Neural cell (in vitro differentiated cells): ENCODE measurements at regions not wholly inside any gene's neighbourhood (a gene's known extent, or its start where the extent isn't known, plus 50 kb on each side); places are given as distances from the start of the nearest gene placed in this dataset.

Experiments used
- H2AFZ ChIP-seq: fragments of 200-600, 300-800 bp; sonication (generic), shearing (Covaris generic); 2 replicates; pipeline ENCODE4 v1.6.0; 2014; ENCODE audit warnings: low read depth, mild to moderate bottlenecking, antibody characterized with exemption, low read length, moderate library complexity
- H3F3A ChIP-seq: fragments of 200-600 bp; shearing (Covaris generic); 2 replicates; pipeline ENCODE4 v1.6.1; 2016; ENCODE audit warnings: mild to moderate bottlenecking, moderate library complexity, mixed read lengths, antibody characterized with exemption, low read length; ENCODE audit not compliant: insufficient read depth, poor library complexity, severe bottlenecking
- H3K27ac ChIP-seq: fragments of 200-600, 300-800 bp; sonication (generic), shearing (Covaris generic); 2 replicates; pipeline ENCODE4 v1.5.1; 2014; ENCODE audit warnings: mild to moderate bottlenecking, low read length, moderate library complexity
- H3K27me3 ChIP-seq: fragments of 300-800, 200-600 bp; sonication (generic), shearing (Covaris generic); 2 replicates; pipeline ENCODE4 v1.6.0; 2014; ENCODE audit warnings: mild to moderate bottlenecking, low read depth, low read length, moderate library complexity; ENCODE audit not compliant: insufficient read depth
- H3K36me3 ChIP-seq: fragments of 300-800, 200-600 bp; sonication (generic), shearing (Covaris generic); 2 replicates; pipeline ENCODE4 v1.5.1; 2014; ENCODE audit warnings: mild to moderate bottlenecking, antibody characterized with exemption, low read length, moderate library complexity; ENCODE audit not compliant: insufficient read depth
- H3K4me2 ChIP-seq: fragments of 300-800, 200-600 bp; sonication (generic), shearing (Covaris generic); 2 replicates; pipeline ENCODE4 v1.6.0; 2014; ENCODE audit warnings: mild to moderate bottlenecking, low read length
- H3K4me3 ChIP-seq: fragments of 300-800, 200-600 bp; sonication (generic), shearing (Covaris generic); 2 replicates; pipeline ENCODE4 v1.5.1; 2014; ENCODE audit warnings: mild to moderate bottlenecking, low read length, moderate library complexity
- H3K79me2 ChIP-seq: fragments of 200-600 bp; shearing (Covaris generic); replicated peaks from 2 replicates; pipeline ENCODE4 v1.6.0; 2014; ENCODE audit warnings: mild to moderate bottlenecking, low read length, moderate library complexity; ENCODE audit not compliant: insufficient read depth
- H3K9ac ChIP-seq: fragments of 300-800, 200-600 bp; sonication (generic), shearing (Covaris generic); 2 replicates; pipeline ENCODE4 v1.6.1; 2016; ENCODE audit warnings: mild to moderate bottlenecking, low read length, mixed read lengths
- H3K9me2 ChIP-seq: fragments of 200-600 bp; shearing (Covaris generic); 2 replicates; pipeline ENCODE4 v1.6.1; 2016; ENCODE audit warnings: mild to moderate bottlenecking, low read length, mixed read lengths; ENCODE audit not compliant: insufficient read depth
- H3K9me3 ChIP-seq: fragments of 200-600, 300-800 bp; sonication (generic), shearing (Covaris generic); 2 replicates; pipeline ENCODE4 v1.6.1; 2016; ENCODE audit warnings: mild to moderate bottlenecking, mixed run types, low read length, moderate library complexity, mixed read lengths
- H4K20me1 ChIP-seq: fragments of 200-600 bp; shearing (Covaris generic); 2 replicates; pipeline ENCODE4 v1.6.1; 2016; ENCODE audit warnings: mild to moderate bottlenecking, mixed run types; ENCODE audit not compliant: insufficient read depth
- CTCF ChIP-seq: fragments of 450-650 bp; IDR thresholded peaks from 2 replicates; pipeline ENCODE4 v1.5.1; 2014; ENCODE audit warnings: antibody characterized with exemption, mild to moderate bottlenecking, moderate library complexity; ENCODE audit not compliant: poor library complexity, severe bottlenecking
- EP300 ChIP-seq: fragments of 450-650 bp; conservative IDR thresholded peaks from 2 replicates; pipeline ENCODE4 v1.6.1; 2014; ENCODE audit warnings: antibody characterized with exemption, mild to moderate bottlenecking, moderate library complexity; ENCODE audit not compliant: poor library complexity, severe bottlenecking
- MXI1 ChIP-seq: fragments of 450-650 bp; conservative IDR thresholded peaks from 2 replicates; pipeline ENCODE4 v1.6.1; 2014; ENCODE audit warnings: antibody characterized with exemption, mild to moderate bottlenecking; ENCODE audit not compliant: poor library complexity, severe bottlenecking
- POLR2AphosphoS5 ChIP-seq: IDR thresholded peaks from 2 replicates; pipeline ENCODE4 v1.6.1; 2012
- RAD21 ChIP-seq: fragments of 450-650 bp; conservative IDR thresholded peaks from 2 replicates; pipeline ENCODE4 v1.6.1; 2014; ENCODE audit warnings: antibody characterized with exemption, mild to moderate bottlenecking, moderate library complexity
- REST ChIP-seq: IDR thresholded peaks from 2 replicates; pipeline ENCODE4 v1.6.1; 2012; ENCODE audit warnings: borderline replicate concordance
- SMC3 ChIP-seq: fragments of 450-650 bp; conservative IDR thresholded peaks from 2 replicates; pipeline ENCODE4 v1.6.1; 2014; ENCODE audit warnings: antibody characterized with exemption, mild to moderate bottlenecking, moderate library complexity; ENCODE audit not compliant: poor library complexity

GRCh38 chr13:34344816-34345215, 526.9 kb downstream of the RFC3 start:
- Histone ChIP-seq H2AFZ (no peak overlapping the region), H4K20me1 (no peaks in the 10 kb centered on the region), H3F3A (no peaks in the 10 kb centered on the region), H3K9me2 (no peaks in the 10 kb centered on the region), H3K36me3 (no peaks in the 10 kb centered on the region), H3K27me3 (no peaks in the 10 kb centered on the region), H3K4me3 (no peak overlapping the region), H3K79me2 (no peaks in the 10 kb centered on the region), H3K9me3 (no peaks in the 10 kb centered on the region), H3K9ac (no peak overlapping the region), H3K27ac (no peak overlapping the region), H3K4me2 (no peak overlapping the region)
- TF ChIP-seq REST (no peak), RAD21 (no peak), EP300 (no peak), CTCF (no peak), POLR2AphosphoS5 (no peak)

GRCh38 chr13:34345258-34345965, 527.5 kb downstream of the RFC3 start:
- H3F3A ChIP-seq: no peaks in the 10 kb centered on the region
- no peak overlapping the region for H2AFZ ChIP-seq
- H3K79me2 ChIP-seq: no peaks in the 10 kb centered on the region
- no peak overlapping the region for H3K4me3 ChIP-seq
- no peak overlapping the region for H3K27ac ChIP-seq
- no peaks in the 10 kb centered on the region for H4K20me1 ChIP-seq
- H3K36me3 ChIP-seq: no peaks in the 10 kb centered on the region
- H3K9ac ChIP-seq: no peak overlapping the region
- no peaks in the 10 kb centered on the region for H3K9me3 ChIP-seq
- no peak overlapping the region for H3K4me2 ChIP-seq
- no peak for TF ChIP-seq SMC3
- H3K27me3 ChIP-seq: no peaks in the 10 kb centered on the region
- H3K9me2 ChIP-seq: no peaks in the 10 kb centered on the region

GRCh38 chr13:34346626-34347025, 528.7 kb downstream of the RFC3 start:
- TF ChIP-seq EP300 (no peak), RAD21 (no peak), MXI1 (no peak)
- H3F3A ChIP-seq: no peaks in the 10 kb centered on the region
- H3K9me3 ChIP-seq: no peaks in the 10 kb centered on the region
- H3K27me3 ChIP-seq: no peaks in the 10 kb centered on the region
- H2AFZ ChIP-seq: no peak overlapping the region
- no peaks in the 10 kb centered on the region for H4K20me1 ChIP-seq
- no peak overlapping the region for H3K4me2 ChIP-seq
- no peak overlapping the region for H3K4me3 ChIP-seq
- no peaks in the 10 kb centered on the region for H3K79me2 ChIP-seq
- no peak overlapping the region for H3K27ac ChIP-seq
- H3K36me3 ChIP-seq: no peaks in the 10 kb centered on the region
- no peaks in the 10 kb centered on the region for H3K9me2 ChIP-seq
- no peak overlapping the region for H3K9ac ChIP-seq
